ENCODE measurements at regions not wholly inside any gene's neighbourhood (a gene's known extent, or its start where the extent isn't known, plus 50 kb on each side); places are given as distances from the start of the nearest gene placed in this dataset.

GRCh38 chr2:82507657-82508056 lies 1951.4 kb downstream of the SUCLG1 start:
- intact Hi-C loops (cut with DNase I) = no loop called here
- no peak for FAIRE-seq
- Histone ChIP-seq H3K27me3 (ENCODE audit: control insufficient read depth, insufficient read depth, low read length) (no peaks in the 10 kb centered on the region), H3K36me3 (ENCODE audit: control insufficient read depth in 2 of 3, insufficient read depth in 3 of 3, low read length in 3 of 3) (no peaks in the 10 kb centered on the region), H3K4me3 (ENCODE audit: low read length in 3 of 3) (no peak overlapping the region), H3K4me1 (ENCODE audit: control insufficient read depth in 2 of 3, insufficient read depth in 2 of 3, low read depth in 1 of 3, low read length in 3 of 3) (no peaks in the 10 kb centered on the region), H3K9me3 (ENCODE audit: control insufficient read depth in 2 of 3, insufficient read depth in 1 of 3, low read length in 3 of 3) (no peaks in the 10 kb centered on the region), H3K9ac (ENCODE audit: low read length in 3 of 3) (no peak overlapping the region), H3K27ac (ENCODE audit: low read depth in 2 of 2, low read length in 2 of 2) (no peak overlapping the region)
- DNase-seq = no peak
- TF ChIP-seq CTCF (IDR thresholded peaks at IDR 0.05; ENCODE audit: borderline replicate concordance, extremely low read depth, insufficient read depth) = no peak

DNA sequence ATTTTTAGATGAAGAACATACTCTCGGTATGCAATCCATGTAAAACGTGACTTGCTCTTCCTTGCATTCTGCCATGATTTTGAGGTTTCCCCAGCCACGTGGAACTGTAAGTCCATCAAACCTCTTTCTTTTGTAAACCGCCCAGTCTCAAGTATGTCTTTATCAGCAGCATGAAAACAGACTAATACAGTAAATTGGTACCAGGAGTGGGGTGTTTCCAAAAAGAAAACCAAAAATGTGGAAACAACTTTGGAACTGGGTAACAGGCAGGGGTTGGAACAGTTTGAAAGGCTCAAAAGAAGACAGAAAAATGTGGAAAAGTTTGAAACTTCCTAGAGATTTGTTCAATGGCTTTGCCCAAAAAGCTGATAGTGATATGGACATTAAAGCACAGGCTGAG lies 1957.9 kb downstream of the SUCLG1 start:
- Histone ChIP-seq H3K9me3 (ENCODE audit: control insufficient read depth in 2 of 3, insufficient read depth in 1 of 3, low read length in 3 of 3) (peaks cover 0 to 6% (median 0%) of the 10 kb centered on the region in 3 donors), H3K4me1 (ENCODE audit: control insufficient read depth in 2 of 3, insufficient read depth in 2 of 3, low read depth in 1 of 3, low read length in 3 of 3) (no peaks in the 10 kb centered on the region), H3K27me3 (ENCODE audit: control insufficient read depth, insufficient read depth, low read length) (no peaks in the 10 kb centered on the region), H3K27ac (ENCODE audit: low read depth in 2 of 2, low read length in 2 of 2) (no peak overlapping the region), H3K9ac (ENCODE audit: low read length in 3 of 3) (no peak overlapping the region), H3K4me3 (ENCODE audit: low read length in 3 of 3) (no peak overlapping the region), H3K36me3 (ENCODE audit: control insufficient read depth in 2 of 3, insufficient read depth in 3 of 3, low read length in 3 of 3) (no peaks in the 10 kb centered on the region)
- FAIRE-seq = no peak
- DNase-seq = no peak
- intact Hi-C loops (cut with DNase I) = no loop called here
- no peak for TF ChIP-seq CTCF (IDR thresholded peaks at IDR 0.05; ENCODE audit: borderline replicate concordance, extremely low read depth, insufficient read depth)

DNA sequence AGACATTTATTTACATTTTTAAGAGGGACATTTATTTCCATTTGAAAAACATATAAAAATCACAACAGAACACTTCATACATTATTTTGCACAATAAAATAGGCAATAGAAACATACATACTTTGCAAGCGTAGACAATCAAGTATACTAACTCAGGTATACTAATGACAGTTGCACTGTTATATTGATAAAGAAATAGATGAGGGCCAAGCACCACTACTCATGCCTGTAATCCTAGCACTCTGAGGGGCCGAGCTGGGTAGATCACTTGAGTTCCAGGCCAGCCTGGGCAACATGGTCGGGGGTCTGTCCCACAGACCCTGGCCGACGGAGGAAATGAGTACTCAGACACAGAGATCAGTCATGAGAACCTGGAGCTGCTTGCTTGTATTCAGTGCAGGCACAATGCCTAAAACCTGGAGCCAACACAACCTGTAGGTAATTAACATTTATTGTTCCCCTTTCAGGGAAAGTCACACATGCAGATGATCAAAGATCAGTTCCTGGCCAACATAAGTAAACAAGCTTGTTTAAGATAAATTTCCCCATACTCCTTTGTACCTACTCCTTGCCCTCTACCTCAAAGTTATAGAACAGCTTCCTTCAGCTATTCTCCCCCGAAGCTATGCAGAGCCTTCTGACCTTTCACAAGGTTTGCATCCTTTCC lies 1960.2 kb downstream of the SUCLG1 start:
- H3K27me3 ChIP-seq (ENCODE audit: control insufficient read depth, insufficient read depth, low read length) = no peaks in the 10 kb centered on the region
- no peaks in the 10 kb centered on the region for H3K36me3 ChIP-seq (ENCODE audit: control insufficient read depth in 2 of 3, insufficient read depth in 3 of 3, low read length in 3 of 3)
- H3K4me1 ChIP-seq (ENCODE audit: control insufficient read depth in 2 of 3, insufficient read depth in 2 of 3, low read depth in 1 of 3, low read length in 3 of 3) = no peaks in the 10 kb centered on the region
- H3K27ac ChIP-seq (ENCODE audit: low read depth in 2 of 2, low read length in 2 of 2) = no peak overlapping the region
- TF ChIP-seq CTCF (IDR thresholded peaks at IDR 0.05; ENCODE audit: borderline replicate concordance, extremely low read depth, insufficient read depth) = no peak
- H3K9ac ChIP-seq (ENCODE audit: low read length in 3 of 3) = no peak overlapping the region
- peaks cover 0 to 6% (median 0%) of the 10 kb centered on the region in 3 donors for H3K9me3 ChIP-seq (ENCODE audit: control insufficient read depth in 2 of 3, insufficient read depth in 1 of 3, low read length in 3 of 3)
- intact Hi-C loops (cut with DNase I) = no loop called here
- no peak for FAIRE-seq
- DNase-seq = no peak
- no peak overlapping the region for H3K4me3 ChIP-seq (ENCODE audit: low read length in 3 of 3)

- H3K36me3 ChIP-seq (ENCODE audit: control insufficient read depth in 2 of 3, insufficient read depth in 3 of 3, low read length in 3 of 3) = no peaks in the 10 kb centered on the region
- peaks cover 0 to 2% (median 0%) of the 10 kb centered on the region in 3 donors for H3K9me3 ChIP-seq (ENCODE audit: control insufficient read depth in 2 of 3, insufficient read depth in 1 of 3, low read length in 3 of 3)
- H3K9ac ChIP-seq (ENCODE audit: low read length in 3 of 3) = no peak overlapping the region
- no peak for FAIRE-seq
- no peak for TF ChIP-seq CTCF (IDR thresholded peaks at IDR 0.05; ENCODE audit: borderline replicate concordance, extremely low read depth, insufficient read depth)
- no peak overlapping the region for H3K27ac ChIP-seq (ENCODE audit: low read depth in 2 of 2, low read length in 2 of 2)
- intact Hi-C loops (cut with DNase I) = no loop called here
- no peaks in the 10 kb centered on the region for H3K4me1 ChIP-seq (ENCODE audit: control insufficient read depth in 2 of 3, insufficient read depth in 2 of 3, low read depth in 1 of 3, low read length in 3 of 3)
- no peak for DNase-seq
- H3K27me3 ChIP-seq (ENCODE audit: control insufficient read depth, insufficient read depth, low read length) = no peaks in the 10 kb centered on the region
- H3K4me3 ChIP-seq (ENCODE audit: low read length in 3 of 3) = no peak overlapping the region
These were observed 1964.3 kb downstream of the SUCLG1 start for GRCh38 chr2:82494739-82495138.
